ENCODE measurements at regions not wholly inside any gene's neighbourhood (a gene's known extent, or its start where the extent isn't known, plus 50 kb on each side); places are given as distances from the start of the nearest gene placed in this dataset.

DNA sequence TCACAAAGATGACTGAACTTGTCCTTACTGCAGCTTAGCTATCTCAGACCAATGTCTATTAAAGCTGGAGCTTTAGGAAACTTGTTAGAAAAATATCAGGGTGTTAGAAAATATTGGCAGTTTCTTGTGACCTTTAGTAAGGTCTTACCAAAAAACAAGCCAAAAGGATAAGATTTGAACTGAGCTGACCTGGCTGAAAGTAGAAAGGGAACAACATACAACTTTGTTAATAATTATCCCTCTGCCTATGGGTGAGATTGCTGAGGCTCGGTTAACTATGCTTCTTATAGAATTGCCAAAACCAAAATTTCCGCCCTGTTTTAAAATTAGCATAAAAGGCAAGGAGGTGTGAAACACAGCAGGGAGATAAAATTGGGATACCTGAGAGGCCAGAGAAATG, 73.8 kb downstream of the DHRS2 start (continued):
- TF ChIP-seq KLF10 (tag by site-specific recombination; IDR thresholded peaks at IDR 0.05) (no peak), KLF16 (tag by site-specific recombination; IDR thresholded peaks at IDR 0.05) (no peak), FEZF1 (tag by site-specific recombination; IDR thresholded peaks at IDR 0.05) (no peak)
- TF ChIP-seq, protein P1, sequence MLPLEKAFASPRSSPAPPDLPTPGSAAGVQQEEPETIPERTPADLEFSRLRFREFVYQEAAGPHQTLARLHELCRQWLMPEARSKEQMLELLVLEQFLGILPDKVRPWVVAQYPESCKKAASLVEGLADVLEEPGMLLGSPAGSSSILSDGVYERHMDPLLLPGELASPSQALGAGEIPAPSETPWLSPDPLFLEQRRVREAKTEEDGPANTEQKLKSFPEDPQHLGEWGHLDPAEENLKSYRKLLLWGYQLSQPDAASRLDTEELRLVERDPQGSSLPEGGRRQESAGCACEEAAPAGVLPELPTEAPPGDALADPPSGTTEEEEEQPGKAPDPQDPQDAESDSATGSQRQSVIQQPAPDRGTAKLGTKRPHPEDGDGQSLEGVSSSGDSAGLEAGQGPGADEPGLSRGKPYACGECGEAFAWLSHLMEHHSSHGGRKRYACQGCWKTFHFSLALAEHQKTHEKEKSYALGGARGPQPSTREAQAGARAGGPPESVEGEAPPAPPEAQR (tag by site-specific recombination; IDR thresholded peaks at IDR 0.05) = no peak

DNA sequence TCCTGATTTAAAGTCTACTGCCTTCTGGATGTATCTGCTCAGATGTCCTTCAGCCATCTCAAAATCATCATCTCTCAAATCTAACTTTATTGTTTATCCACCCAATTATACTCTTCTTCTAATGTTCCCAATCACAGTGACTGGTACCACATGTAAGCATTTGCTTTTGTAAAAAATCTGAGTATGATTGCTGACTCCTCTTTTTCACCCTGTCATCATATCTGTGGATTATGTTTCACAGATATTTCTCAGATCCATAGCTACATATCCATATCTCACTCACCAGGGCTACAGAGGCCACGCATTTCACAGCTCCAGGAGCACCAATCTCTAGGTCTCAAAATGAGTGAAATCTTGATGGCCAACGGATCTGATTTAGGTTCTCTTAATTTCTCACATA, 76.1 kb downstream of the DHRS2 start:
- Histone ChIP-seq H3K36me3 (ENCODE audit: control insufficient read depth in 2 of 2, insufficient read depth in 1 of 2, low read length in 2 of 2) (no peaks in the 10 kb centered on the region), H3K9me3 (ENCODE audit: control insufficient read depth, insufficient read depth, low read depth, low read length) (no peaks in the 10 kb centered on the region), H3K4me3 (ENCODE audit: low read depth, low read length) (no peak overlapping the region), H3K4me1 (ENCODE audit: control insufficient read depth, insufficient read depth, low read length) (no peaks in the 10 kb centered on the region), H3K27ac (ENCODE audit: extremely low read depth, low read depth, low read length) (no peak overlapping the region)
- TF ChIP-seq ZNF514 (tag by site-specific recombination; IDR thresholded peaks at IDR 0.05) = no peak
- no peak for TF ChIP-seq SP3 (tag by site-specific recombination; IDR thresholded peaks at IDR 0.05)
- no peak for TF ChIP-seq GLI4 (tag by site-specific recombination; IDR thresholded peaks at IDR 0.05)
- no peak for TF ChIP-seq ZNF292 (tag by site-specific recombination; IDR thresholded peaks at IDR 0.05; ENCODE audit: borderline replicate concordance, low read depth)
- TF ChIP-seq ZNF274 (IDR thresholded peaks at IDR 0.05; ENCODE audit: low read length) = no peak
- TF ChIP-seq ZNF274 (tag by site-specific recombination; IDR thresholded peaks at IDR 0.05; ENCODE audit: borderline replicate concordance) = no peak
- TF ChIP-seq, protein P2, sequence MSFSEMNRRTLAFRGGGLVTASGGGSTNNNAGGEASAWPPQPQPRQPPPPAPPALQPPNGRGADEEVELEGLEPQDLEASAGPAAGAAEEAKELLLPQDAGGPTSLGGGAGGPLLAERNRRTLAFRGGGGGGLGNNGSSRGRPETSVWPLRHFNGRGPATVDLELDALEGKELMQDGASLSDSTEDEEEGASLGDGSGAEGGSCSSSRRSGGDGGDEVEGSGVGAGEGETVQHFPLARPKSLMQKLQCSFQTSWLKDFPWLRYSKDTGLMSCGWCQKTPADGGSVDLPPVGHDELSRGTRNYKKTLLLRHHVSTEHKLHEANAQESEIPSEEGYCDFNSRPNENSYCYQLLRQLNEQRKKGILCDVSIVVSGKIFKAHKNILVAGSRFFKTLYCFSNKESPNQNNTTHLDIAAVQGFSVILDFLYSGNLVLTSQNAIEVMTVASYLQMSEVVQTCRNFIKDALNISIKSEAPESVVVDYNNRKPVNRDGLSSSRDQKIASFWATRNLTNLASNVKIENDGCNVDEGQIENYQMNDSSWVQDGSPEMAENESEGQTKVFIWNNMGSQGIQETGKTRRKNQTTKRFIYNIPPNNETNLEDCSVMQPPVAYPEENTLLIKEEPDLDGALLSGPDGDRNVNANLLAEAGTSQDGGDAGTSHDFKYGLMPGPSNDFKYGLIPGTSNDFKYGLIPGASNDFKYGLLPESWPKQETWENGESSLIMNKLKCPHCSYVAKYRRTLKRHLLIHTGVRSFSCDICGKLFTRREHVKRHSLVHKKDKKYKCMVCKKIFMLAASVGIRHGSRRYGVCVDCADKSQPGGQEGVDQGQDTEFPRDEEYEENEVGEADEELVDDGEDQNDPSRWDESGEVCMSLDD (tag by site-specific recombination; IDR thresholded peaks at IDR 0.05) = no peak
- TF ChIP-seq ZNF19 (tag by site-specific recombination; IDR thresholded peaks at IDR 0.05; ENCODE audit: low read depth) = no peak
- TF ChIP-seq, protein P3, sequence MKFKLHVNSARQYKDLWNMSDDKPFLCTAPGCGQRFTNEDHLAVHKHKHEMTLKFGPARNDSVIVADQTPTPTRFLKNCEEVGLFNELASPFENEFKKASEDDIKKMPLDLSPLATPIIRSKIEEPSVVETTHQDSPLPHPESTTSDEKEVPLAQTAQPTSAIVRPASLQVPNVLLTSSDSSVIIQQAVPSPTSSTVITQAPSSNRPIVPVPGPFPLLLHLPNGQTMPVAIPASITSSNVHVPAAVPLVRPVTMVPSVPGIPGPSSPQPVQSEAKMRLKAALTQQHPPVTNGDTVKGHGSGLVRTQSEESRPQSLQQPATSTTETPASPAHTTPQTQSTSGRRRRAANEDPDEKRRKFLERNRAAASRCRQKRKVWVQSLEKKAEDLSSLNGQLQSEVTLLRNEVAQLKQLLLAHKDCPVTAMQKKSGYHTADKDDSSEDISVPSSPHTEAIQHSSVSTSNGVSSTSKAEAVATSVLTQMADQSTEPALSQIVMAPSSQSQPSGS (tag by site-specific recombination; IDR thresholded peaks at IDR 0.05; ENCODE audit: low read depth) = no peak
- no peak for TF ChIP-seq ZNF138 (tag by site-specific recombination; IDR thresholded peaks at IDR 0.05; ENCODE audit: borderline replicate concordance)
- no peak for TF ChIP-seq ZNF121 (tag by site-specific recombination; IDR thresholded peaks at IDR 0.05)
- no peak for TF ChIP-seq KLF8 (tag by site-specific recombination; IDR thresholded peaks at IDR 0.05)
- TF ChIP-seq HOXD13 (CRISPR knock-in tag; IDR thresholded peaks at IDR 0.05; ENCODE audit: borderline replicate concordance) = no peak
- TF ChIP-seq BCL11A (tag by site-specific recombination; IDR thresholded peaks at IDR 0.05; ENCODE audit: low read depth) = no peak
- no peak for TF ChIP-seq KLF1 (tag by site-specific recombination; IDR thresholded peaks at IDR 0.05)
- ChIA-PET POLR2A (no interaction called here), CTCF (no interaction called here)

DNA sequence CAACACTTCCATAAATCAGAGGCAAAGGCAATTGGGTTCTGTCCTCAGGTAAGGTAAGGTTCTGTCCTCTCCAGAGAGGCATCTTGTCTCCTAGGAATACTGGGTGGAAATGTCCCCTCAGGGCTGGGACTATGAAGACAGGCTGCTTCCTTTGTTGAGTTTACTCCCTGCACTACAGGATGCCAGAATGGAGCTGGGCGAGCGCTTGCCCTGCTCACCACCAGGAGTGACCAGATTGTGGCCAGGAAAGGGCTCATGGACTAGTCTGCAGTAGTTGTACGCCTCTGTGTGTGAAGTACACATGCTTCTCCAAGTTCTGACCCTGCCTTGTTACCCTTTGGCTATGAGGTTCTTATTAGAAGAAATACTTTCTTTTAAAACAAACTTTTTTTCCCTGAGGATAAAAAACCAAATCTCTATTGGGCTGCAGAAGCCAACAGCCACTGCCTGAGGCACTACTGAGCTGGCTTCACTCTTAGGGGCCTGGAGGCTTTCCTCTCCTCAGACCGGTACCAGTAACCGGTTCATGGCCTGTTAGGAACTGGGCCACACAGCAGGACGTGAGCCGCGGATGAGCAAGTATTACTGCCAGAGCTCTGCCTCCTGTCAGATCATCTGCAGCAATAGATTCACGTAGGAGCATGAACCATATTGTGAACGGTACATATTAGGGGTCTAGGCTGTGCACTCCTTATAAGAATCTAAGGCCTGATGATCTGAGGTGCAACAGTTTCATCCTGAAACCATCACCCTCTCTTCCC, 83.2 kb downstream of the DHRS2 start:
- H3K4me1 ChIP-seq (ENCODE audit: control insufficient read depth, insufficient read depth, low read length) = no peaks in the 10 kb centered on the region
- H3K27ac ChIP-seq (ENCODE audit: extremely low read depth, low read depth, low read length) = no peak overlapping the region
- H3K4me3 ChIP-seq (ENCODE audit: low read depth, low read length) = no peak overlapping the region
- no peaks in the 10 kb centered on the region for H3K36me3 ChIP-seq (ENCODE audit: control insufficient read depth in 2 of 2, insufficient read depth in 1 of 2, low read length in 2 of 2)
- CTCF ChIA-PET = interaction anchor here (0.9 kb wide), 1 partner anchor 191 kb away, joined by 6 read pairs; no protein-coding TSS in a partner anchor
- TF ChIP-seq ZNF530 (tag by site-specific recombination; IDR thresholded peaks at IDR 0.05; ENCODE audit: low read depth) (no peak), ZFP69B (tag by site-specific recombination; IDR thresholded peaks at IDR 0.05) (no peak)
- H3K9me3 ChIP-seq (ENCODE audit: control insufficient read depth, insufficient read depth, low read depth, low read length) = no peaks in the 10 kb centered on the region
- POLR2A ChIA-PET = no interaction called here
